Activated T-cell treated with anti-CD3 and anti-CD28 coated beads, Interleukin-2, amount 50 U/mL, for 72 hours (primary cell): ENCODE measurements at regions not wholly inside any gene's neighbourhood (a gene's known extent, or its start where the extent isn't known, plus 50 kb on each side); places are given as distances from the start of the nearest gene placed in this dataset.

Source experiments
- ATAC-seq, 2 donors: fragments of 150-1000 bp; cut with Tn5 transposase; replicated peaks in 1 of 2; 2 replicates each; pipeline ENCODE4 v1.10.0; 2021; ENCODE audit warnings: moderate library complexity in 2 of 2, mild to moderate bottlenecking in 1 of 2
- DNase-seq, 2 donors: peaks; one replicate each; pipeline ENCODE4 v3.0.0; 2021 to 2022; ENCODE audit warnings: mixed read lengths in 1 of 2
- H3K27ac Mint-ChIP-seq: one replicate; pipeline ENCODE4 v1.8.0; 2022; ENCODE audit warnings: mild to moderate bottlenecking, moderate library complexity, mixed read lengths
- H3K27me3 Mint-ChIP-seq: one replicate; pipeline ENCODE4 v1.8.0; 2022; ENCODE audit warnings: low read depth, mixed read lengths
- H3K36me3 Mint-ChIP-seq, 2 donors: one replicate each; pipeline ENCODE4 v1.8.0; 2022; ENCODE audit warnings: mixed read lengths in 2 of 2, mild to moderate bottlenecking in 1 of 2; ENCODE audit not compliant: insufficient read depth in 2 of 2
- H3K4me1 Mint-ChIP-seq: one replicate; pipeline ENCODE4 v1.8.0; 2022; ENCODE audit warnings: low read depth, mixed read lengths
- H3K4me3 Mint-ChIP-seq, 2 donors: one replicate each; pipeline ENCODE4 v1.8.0; 2022; ENCODE audit warnings: mild to moderate bottlenecking in 2 of 2, mixed read lengths in 2 of 2, moderate library complexity in 2 of 2
- H3K9me3 Mint-ChIP-seq, 2 donors: one replicate each; pipeline ENCODE4 v1.8.0; 2022; ENCODE audit warnings: mixed read lengths in 2 of 2

GRCh38 chrX:139203651-139204570 lies 326.6 kb upstream of the F9 start:
- H3K36me3 Mint-ChIP-seq: peaks cover 0 to 1% of the 10 kb centered on the region in 2 donors
- ATAC-seq: peak; percentile 25 to 47
- H3K27ac Mint-ChIP-seq: no peak overlapping the region
- H3K4me1 Mint-ChIP-seq: no peaks in the 10 kb centered on the region
- peak overlapping the region; percentile 79 to 87 for H3K4me3 Mint-ChIP-seq
- H3K9me3 Mint-ChIP-seq: no peaks in the 10 kb centered on the region
- no peak for DNase-seq
- H3K27me3 Mint-ChIP-seq: peaks cover 77% of the 10 kb centered on the region

DNA sequence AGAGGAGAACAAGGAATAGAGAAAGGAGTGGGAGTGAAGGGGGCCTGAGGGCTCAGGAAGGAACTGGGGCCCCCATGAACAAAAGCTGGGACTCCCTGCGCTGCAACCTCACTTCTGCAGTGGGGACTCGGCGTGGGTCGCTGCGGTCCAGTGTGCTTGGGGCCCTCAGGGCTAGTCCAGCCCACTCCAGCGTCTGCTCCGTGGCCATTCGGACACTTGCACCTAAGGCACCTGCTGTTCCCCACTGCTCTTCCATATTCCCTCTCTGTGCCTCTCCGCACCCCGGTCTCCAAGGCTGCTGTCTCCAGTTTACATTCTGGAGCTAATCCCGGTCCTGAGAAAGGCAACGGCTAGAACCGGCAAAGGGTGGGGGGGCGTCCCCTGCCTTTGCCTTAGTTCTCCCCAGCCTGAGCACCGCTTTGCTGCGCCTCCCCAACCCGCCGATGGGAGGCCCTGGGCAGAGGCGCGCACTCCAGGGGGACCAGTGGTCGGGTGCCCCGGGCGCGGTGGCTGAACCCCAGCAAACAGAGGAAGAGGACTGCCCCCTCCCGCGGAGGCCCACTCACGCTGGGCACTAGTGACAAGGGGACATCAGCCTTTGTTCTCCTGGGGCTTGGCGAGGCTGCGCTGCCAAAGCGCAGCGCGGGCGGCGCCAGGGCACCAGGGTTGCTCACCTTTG lies 327.7 kb upstream of the F9 start:
- Mint-ChIP-seq H3K27me3 (peaks cover 80% of the 10 kb centered on the region), H3K9me3 (no peaks in the 10 kb centered on the region), H3K4me1 (no peaks in the 10 kb centered on the region), H3K27ac (no peak overlapping the region), H3K36me3 (peaks cover 0 to 1% of the 10 kb centered on the region in 2 donors), H3K4me3 (peak overlapping the region in 1 of 2 donors; percentile 47)
- DNase-seq (no peak), ATAC-seq (no peak)

DNA sequence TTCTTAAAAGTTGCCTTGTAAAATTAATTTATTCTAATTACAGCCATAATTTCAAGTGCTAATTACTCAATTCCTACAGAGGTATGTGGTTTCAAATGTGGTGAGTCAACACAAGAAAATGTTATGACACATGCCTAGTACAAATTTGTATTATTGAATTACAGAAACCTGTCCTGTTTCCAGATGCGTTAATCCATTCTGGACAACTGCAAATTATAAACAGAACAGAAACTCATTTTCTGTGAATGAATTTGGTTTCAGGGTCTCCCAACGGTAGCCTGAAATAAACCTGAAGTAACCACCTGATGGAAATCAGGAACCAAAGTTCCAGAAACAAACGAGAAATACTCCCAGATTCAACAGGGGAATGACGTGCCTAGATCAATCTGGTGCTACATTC lies 328.6 kb upstream of the F9 start:
- Mint-ChIP-seq H3K4me3 (no peak overlapping the region), H3K27ac (no peak overlapping the region), H3K36me3 (peaks cover 0 to 1% of the 10 kb centered on the region in 2 donors), H3K4me1 (no peaks in the 10 kb centered on the region), H3K27me3 (peaks cover 78% of the 10 kb centered on the region), H3K9me3 (no peaks in the 10 kb centered on the region)
- ATAC-seq (no peak), DNase-seq (no peak)

- H3K4me1 Mint-ChIP-seq: no peaks in the 10 kb centered on the region
Measured at GRCh38 chrX:139200793-139201192, 329.7 kb upstream of the F9 start.

DNA sequence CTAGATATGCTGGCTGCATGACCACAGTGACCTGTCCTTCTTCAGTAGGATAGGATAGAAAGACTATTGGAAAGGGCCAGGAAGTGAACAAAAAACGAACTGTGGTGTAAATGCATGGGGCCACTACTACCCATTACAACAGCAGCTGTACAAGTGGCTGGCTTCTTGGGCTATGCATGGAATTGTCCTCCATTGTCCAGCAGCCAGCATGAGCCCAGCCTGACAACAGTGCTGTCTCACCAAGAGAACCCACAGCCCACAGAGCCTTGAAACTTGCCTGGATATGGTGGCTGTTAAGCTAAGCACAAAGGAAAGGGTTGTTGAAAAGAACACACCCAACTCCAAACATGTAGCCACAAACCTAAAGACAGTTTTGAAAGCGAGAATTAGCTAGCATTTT lies 330.2 kb upstream of the F9 start:
- Mint-ChIP-seq H3K4me1 (no peaks in the 10 kb centered on the region), H3K9me3 (peaks cover 0 to 2% of the 10 kb centered on the region in 2 donors), H3K36me3 (peaks cover 0 to 1% of the 10 kb centered on the region in 2 donors), H3K27me3 (peaks cover 78% of the 10 kb centered on the region), H3K27ac (no peak overlapping the region), H3K4me3 (no peak overlapping the region)
- DNase-seq: no peak
- ATAC-seq: no peak

More at GRCh38 chrX:139200793-139201192, 329.7 kb upstream of the F9 start:
- H3K27me3 Mint-ChIP-seq: peaks cover 78% of the 10 kb centered on the region
- H3K9me3 Mint-ChIP-seq: peaks cover 0 to 1% of the 10 kb centered on the region in 2 donors
- no peak for ATAC-seq
- no peak overlapping the region for H3K27ac Mint-ChIP-seq
- no peak for DNase-seq
- peaks cover 0 to 1% of the 10 kb centered on the region in 2 donors for H3K36me3 Mint-ChIP-seq
- no peak overlapping the region for H3K4me3 Mint-ChIP-seq

- Mint-ChIP-seq H3K27ac (no peak overlapping the region), H3K9me3 (peaks cover 0 to 2% of the 10 kb centered on the region in 2 donors), H3K27me3 (peaks cover 79% of the 10 kb centered on the region), H3K4me1 (no peaks in the 10 kb centered on the region), H3K4me3 (no peak overlapping the region), H3K36me3 (peaks cover 0 to 1% of the 10 kb centered on the region in 2 donors)
- ATAC-seq (no peak), DNase-seq (no peak)
Measured at GRCh38 chrX:139199933-139200332, 330.6 kb upstream of the F9 start.

GRCh38 chrX:139198936-139199335 lies 331.6 kb upstream of the F9 start:
- no peak for DNase-seq
- Mint-ChIP-seq H3K9me3 (peaks cover 0 to 2% of the 10 kb centered on the region in 2 donors), H3K36me3 (peaks cover 0 to 1% of the 10 kb centered on the region in 2 donors), H3K27ac (no peak overlapping the region), H3K27me3 (peaks cover 82% of the 10 kb centered on the region), H3K4me1 (no peaks in the 10 kb centered on the region), H3K4me3 (no peak overlapping the region)
- ATAC-seq: no peak

- DNase-seq: no peak
- ATAC-seq: no peak
- no peaks in the 10 kb centered on the region for H3K4me1 Mint-ChIP-seq
- no peaks in the 10 kb centered on the region for H3K36me3 Mint-ChIP-seq
- peaks cover 0 to 2% of the 10 kb centered on the region in 2 donors for H3K9me3 Mint-ChIP-seq
- H3K4me3 Mint-ChIP-seq: no peak overlapping the region
- peaks cover 75% of the 10 kb centered on the region for H3K27me3 Mint-ChIP-seq
- H3K27ac Mint-ChIP-seq: no peak overlapping the region
Measured at GRCh38 chrX:139196890-139197289, 333.6 kb upstream of the F9 start.

- ATAC-seq (peak in 1 of 2 donors; percentile 28), DNase-seq (no peak)
- peaks cover 0 to 2% of the 10 kb centered on the region in 2 donors for H3K9me3 Mint-ChIP-seq
- H3K27me3 Mint-ChIP-seq: peaks cover 61% of the 10 kb centered on the region
- no peak overlapping the region for H3K27ac Mint-ChIP-seq
- H3K4me3 Mint-ChIP-seq: peak overlapping the region; percentile 44 to 57
- H3K36me3 Mint-ChIP-seq: no peaks in the 10 kb centered on the region
- H3K4me1 Mint-ChIP-seq: no peaks in the 10 kb centered on the region
Measured at GRCh38 chrX:139194571-139195280, 335.8 kb upstream of the F9 start.

- H3K36me3 Mint-ChIP-seq: no peaks in the 10 kb centered on the region
- no peaks in the 10 kb centered on the region for H3K4me1 Mint-ChIP-seq
- peaks cover 0 to 2% of the 10 kb centered on the region in 2 donors for H3K9me3 Mint-ChIP-seq
- no peak overlapping the region for H3K27ac Mint-ChIP-seq
- H3K4me3 Mint-ChIP-seq: no peak overlapping the region
- ATAC-seq (no peak), DNase-seq (no peak)
- peaks cover 56% of the 10 kb centered on the region for H3K27me3 Mint-ChIP-seq
Measured at GRCh38 chrX:139192386-139192961, 338.1 kb upstream of the F9 start.

GRCh38 chrX:139191746-139192385 lies 338.7 kb upstream of the F9 start:
- Mint-ChIP-seq H3K27me3 (peaks cover 52% of the 10 kb centered on the region), H3K36me3 (no peaks in the 10 kb centered on the region), H3K9me3 (peaks cover 0 to 2% of the 10 kb centered on the region in 2 donors), H3K4me1 (no peaks in the 10 kb centered on the region), H3K4me3 (no peak overlapping the region), H3K27ac (no peak overlapping the region)
- DNase-seq (no peak), ATAC-seq (no peak)

- ATAC-seq: no peak
- no peaks in the 10 kb centered on the region for H3K4me1 Mint-ChIP-seq
- H3K9me3 Mint-ChIP-seq: peaks cover 0 to 2% of the 10 kb centered on the region in 2 donors
- peaks cover 52% of the 10 kb centered on the region for H3K27me3 Mint-ChIP-seq
- no peaks in the 10 kb centered on the region for H3K36me3 Mint-ChIP-seq
- no peak for DNase-seq
- H3K4me3 Mint-ChIP-seq: no peak overlapping the region
- no peak overlapping the region for H3K27ac Mint-ChIP-seq
Measured at GRCh38 chrX:139191286-139191685, 339.3 kb upstream of the F9 start.
